Fibroblast of lung (primary cell): ENCODE measurements at regions not wholly inside any gene's neighbourhood (a gene's known extent, or its start where the extent isn't known, plus 50 kb on each side); places are given as distances from the start of the nearest gene placed in this dataset.

Source experiments
- CTCF ChIP-seq, 2 donors: IDR thresholded peaks in 1 of 2; conservative IDR thresholded peaks in 1 of 2; 1 replicate in 1 of 2; 2 replicates in 1 of 2; pipeline ENCODE4 v1.5.1; 2011 to 2012; ENCODE audit warnings: low read length in 2 of 2, control low read depth in 1 of 2, inconsistent platforms in 1 of 2, low read depth in 1 of 2, mild to moderate bottlenecking in 1 of 2
- EZH2 ChIP-seq: IDR thresholded peaks from 2 replicates; pipeline ENCODE4 v1.5.1; 2012; ENCODE audit warnings: low read length, control low read depth, mild to moderate bottlenecking; ENCODE audit errors: missing control alignments

DNA sequence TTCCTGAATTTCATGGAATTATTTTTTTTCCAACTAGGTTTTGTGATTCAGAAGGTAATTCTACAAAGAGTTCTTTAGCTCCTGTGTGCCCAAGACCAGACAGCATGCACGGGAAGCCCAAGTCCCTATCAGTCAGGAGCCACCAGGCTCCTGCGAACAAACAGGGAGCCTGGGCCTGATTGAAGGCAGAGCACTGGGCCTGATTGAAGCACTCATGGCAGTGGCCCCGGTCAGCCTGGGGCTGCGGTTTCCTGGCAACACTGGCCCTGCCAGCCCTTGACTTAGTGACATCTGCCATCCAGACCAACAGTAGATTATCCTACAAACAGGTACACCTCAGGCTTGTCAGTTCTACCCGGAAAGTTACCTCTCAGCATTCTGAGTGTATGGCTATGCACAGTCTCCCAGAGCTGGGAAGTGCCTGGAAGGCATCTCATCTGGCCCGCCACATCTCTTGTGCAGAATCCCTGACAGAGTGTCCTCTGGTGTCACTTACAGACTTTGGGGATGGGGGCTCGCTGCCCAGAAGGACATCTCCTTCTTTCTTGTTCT is 133.8 kb downstream of the VEGFA start:
- no peak for TF ChIP-seq CTCF (conservative IDR thresholded peaks at IDR 0.05 in 1 of 2, IDR thresholded peaks at IDR 0.05 in 1 of 2; ENCODE audit: low read depth in 1 of 2, low read length in 2 of 2)
- TF ChIP-seq EZH2 = no peak
